GM21390 (cell line): ENCODE measurements at regions not wholly inside any gene's neighbourhood (a gene's known extent, or its start where the extent isn't known, plus 50 kb on each side); places are given as distances from the start of the nearest gene placed in this dataset.

Experiments used
- ATAC-seq: cut with Tn5 transposase; IDR thresholded peaks from one replicate; pipeline ENCODE4 v1.9.1; 2021; ENCODE audit not compliant: unreplicated experiment

DNA sequence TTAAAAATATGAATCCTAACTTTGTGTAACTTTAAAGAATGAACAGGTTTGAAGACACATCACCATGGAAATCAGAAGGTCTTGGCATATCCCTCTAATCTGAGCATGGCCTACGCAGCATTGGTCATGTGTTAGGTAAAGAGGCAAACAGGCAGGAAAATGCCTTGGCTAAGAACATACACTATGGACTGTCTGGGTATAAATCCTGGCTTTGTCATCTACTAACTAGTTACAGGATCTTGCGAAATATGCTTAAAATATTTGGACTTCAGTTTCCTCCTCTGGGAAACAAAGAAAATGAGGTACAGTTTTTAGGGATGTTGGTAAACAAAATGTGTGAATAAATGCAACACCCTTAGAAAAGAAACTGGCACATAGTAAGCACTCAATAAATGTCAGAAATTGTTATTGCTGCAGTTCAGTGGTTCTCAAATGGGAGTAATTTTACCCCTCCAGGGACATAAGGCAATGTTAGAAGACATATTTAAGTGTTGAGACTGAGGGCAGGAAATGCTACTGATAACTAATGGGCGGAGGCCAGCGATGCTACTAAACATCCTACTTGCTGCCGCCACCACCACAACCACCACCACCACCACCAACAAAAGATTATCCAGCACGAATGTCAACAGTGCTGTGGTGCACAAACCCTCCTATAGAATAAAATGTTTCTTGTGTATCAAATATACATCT is 770.8 kb upstream of the SOX9 start:
- no peak for ATAC-seq

GRCh38 chr17:71360301-71360700 is 760.5 kb upstream of the SOX9 start:
- ATAC-seq: no peak

GRCh38 chr17:71361656-71362450 is 759.0 kb upstream of the SOX9 start:
- no peak for ATAC-seq

DNA sequence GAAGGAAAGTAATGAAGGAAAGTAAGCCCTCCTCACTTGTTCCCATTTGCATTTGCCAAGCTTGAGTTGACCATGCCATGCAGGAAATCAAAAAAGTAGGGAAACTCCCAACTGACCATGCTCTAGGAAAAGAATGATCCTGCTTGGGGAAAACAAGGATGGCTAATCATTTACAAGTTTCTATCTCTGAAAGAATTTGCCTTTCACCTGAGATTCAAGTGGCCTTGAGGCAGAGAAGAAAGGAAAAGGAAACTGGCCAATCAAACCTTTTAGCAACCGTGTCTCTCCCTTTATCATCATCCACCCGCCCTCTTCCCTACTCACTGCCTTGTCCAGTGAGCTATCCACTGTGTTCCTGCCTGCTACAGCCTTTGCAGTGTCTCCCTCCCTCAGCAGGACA is 757.2 kb upstream of the SOX9 start:
- ATAC-seq: no peak

DNA sequence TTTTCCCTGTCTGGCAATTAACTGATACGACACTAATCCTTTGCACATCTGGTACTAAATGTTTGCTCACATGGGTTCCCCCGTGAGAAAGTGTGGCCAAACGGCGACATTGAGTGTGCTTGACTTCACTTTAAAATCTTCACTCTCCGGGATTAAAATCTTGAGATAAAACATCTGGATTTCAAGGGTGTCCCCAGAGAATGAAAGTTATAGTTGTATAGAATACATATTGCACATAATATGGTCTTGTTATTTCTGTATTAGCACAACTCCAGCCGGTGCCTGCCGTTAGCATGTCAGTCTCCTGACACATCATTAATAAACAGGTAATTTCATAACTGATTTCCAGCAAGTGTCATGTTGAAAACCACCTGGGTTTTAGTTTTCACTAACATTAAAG is 749.0 kb upstream of the SOX9 start:
- ATAC-seq: no peak

DNA sequence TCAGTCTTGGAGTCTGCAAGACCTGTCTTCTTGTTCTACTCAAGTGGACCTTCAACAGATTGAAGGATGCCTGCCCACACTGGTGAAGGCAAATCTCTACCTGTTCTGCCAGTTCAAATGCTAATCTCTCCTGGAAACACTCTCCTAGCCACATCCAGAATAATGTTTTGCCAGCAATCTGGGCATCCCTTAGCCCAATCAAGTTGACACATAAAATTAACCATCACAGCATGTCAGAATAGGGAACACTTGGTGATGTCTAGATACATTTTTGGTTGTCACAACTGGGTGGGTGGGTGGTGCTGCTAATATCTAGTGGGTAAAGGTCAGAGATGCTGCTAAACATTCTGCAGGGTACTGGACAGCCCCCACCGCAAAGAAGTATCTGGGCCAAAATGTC is 744.9 kb upstream of the SOX9 start:
- no peak for ATAC-seq

DNA sequence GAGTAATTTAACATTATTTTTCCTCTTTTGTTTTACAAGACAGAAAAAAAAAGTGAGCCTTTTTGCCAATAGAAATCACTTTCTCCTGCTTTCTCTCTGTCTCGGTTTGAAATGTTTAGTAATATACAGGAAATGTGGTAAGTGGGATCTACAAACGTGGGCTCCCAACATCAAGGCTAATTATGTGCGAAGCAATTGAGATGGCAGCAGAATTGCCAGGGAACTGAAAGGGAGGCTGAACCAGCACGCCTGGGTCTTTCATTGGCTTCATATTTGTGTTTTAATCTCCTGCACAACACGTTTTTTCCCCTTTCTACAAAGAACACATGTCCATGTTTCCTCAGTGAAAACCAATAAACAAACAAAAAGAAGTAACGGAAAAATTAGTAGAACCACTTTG is 743.9 kb upstream of the SOX9 start:
- ATAC-seq: no peak

DNA sequence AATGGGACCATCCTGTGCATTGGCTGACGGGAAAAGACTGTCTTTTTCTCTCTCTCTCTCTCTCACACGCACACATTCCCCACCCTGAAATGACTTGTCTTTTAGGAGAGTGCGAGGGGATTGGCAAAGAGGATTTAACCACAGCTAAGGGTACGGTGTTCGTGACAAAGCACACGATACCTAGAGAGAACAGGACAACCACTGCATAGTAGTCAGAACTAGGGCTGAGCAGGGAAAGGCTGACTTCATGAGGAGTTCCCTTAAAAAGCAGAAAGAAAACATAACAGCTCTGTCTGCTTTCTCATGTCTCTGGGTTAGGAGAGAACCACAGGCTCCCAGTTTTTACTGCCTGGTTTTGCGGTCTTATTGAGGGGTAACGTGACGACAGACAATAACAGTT is 742.8 kb upstream of the SOX9 start:
- no peak for ATAC-seq

DNA sequence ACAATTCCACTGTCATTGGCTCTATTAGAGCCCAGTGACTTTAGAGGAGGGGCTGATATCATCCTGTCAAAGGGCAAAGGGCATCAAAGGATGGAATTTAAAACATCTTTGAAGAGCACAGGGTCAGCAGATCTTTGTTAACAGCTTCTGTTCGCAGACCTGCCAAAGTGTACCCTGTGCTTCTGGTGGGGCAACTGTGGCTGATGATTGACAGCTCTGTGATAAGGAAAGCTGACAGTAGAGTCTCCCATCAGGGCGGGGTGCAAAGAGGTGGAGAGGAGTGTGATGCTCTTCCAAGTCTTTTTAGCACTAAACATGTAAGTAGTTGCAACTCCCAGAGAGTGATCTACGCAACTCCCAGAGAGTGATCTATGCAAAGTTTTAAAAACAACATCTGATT is 742.1 kb upstream of the SOX9 start:
- no peak for ATAC-seq

DNA sequence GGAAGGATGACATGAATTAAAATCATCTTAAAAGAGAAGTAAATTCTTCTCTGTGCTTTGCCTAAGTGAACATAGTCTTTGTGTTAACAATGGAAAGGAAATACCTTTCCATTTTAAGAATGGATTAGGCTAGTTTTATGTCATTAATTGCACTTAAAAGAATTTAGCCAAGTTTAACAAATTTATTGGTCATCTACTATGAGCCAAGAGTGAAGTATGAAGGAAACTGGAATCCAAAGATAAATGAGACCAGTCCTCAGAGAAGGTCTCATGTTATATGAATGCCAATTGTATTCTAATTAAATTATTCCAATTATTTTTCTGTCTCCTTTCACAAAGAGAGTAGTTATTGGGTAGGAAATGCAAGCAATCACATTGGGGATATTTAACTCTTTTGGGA is 741.3 kb upstream of the SOX9 start:
- no peak for ATAC-seq

GRCh38 chr17:71380535-71380934 is 740.3 kb upstream of the SOX9 start:
- ATAC-seq: no peak

- ATAC-seq: no peak
Observed at GRCh38 chr17:71380936-71381335, 739.9 kb upstream of the SOX9 start.

DNA sequence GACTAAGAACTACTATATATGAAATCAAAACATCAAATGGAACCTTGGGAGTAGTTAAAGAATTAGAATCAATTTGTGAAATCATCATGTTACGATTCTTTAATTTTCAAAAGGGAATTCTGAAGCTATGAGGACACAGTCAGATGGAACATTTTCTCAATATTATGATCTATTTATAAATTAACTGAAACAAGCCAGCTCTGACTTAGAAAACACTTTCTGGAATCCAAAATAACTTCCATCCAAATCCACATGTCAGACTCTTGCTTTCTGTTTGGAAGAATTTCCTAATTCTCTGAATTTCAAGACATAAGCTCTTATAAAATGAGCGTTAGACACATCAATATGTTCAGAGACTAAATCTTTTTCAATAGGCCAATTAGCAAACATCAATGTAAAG is 737.7 kb upstream of the SOX9 start:
- ATAC-seq: no peak

- no peak for ATAC-seq
Observed at GRCh38 chr17:71387456-71387855, 733.4 kb upstream of the SOX9 start.

GRCh38 chr17:71392715-71393567 is 727.9 kb upstream of the SOX9 start:
- no peak for ATAC-seq

DNA sequence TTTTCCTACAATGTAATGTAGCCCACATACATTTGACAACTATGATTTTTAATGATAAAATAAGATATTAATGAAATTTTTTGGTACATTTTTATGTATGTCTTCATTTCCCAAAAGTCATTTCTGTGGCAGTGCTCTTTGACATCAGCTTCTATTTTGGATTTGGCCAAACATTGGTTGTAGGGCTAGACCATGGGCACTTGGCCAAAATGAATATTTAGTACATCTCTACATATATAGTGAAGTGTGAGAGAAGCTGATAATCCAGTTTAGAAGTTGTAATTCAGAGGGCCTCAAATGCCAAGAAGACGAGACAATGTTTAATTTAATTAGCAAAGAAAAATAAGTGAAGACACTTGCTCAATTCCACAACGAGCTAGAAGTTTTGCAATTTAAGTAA is 724.9 kb upstream of the SOX9 start:
- ATAC-seq: no peak

GRCh38 chr17:71396711-71397110 is 724.1 kb upstream of the SOX9 start:
- ATAC-seq: no peak

GRCh38 chr17:71398025-71398424 is 722.8 kb upstream of the SOX9 start:
- ATAC-seq: no peak

- ATAC-seq: no peak
Observed at GRCh38 chr17:71398800-71399219, 722.0 kb upstream of the SOX9 start.

DNA sequence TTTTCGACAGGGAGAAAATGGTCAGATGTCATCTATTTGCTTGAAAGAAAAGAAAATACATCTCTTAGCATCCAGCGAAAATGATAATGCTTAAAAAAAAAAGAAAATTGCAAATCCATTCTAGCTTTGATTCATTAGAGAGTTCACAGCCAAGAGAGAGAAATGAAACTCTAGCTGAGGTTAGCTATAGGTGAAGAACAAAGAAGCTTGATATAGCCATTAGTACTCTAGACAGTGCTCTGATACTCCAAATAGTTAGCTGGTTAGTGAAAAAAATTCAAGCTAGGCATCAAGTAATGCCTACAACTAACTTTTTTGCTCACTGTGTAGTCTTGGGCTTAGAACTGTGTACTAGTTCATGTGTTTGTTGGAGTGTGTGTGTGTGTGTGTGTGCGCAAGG is 721.6 kb upstream of the SOX9 start:
- ATAC-seq: no peak

DNA sequence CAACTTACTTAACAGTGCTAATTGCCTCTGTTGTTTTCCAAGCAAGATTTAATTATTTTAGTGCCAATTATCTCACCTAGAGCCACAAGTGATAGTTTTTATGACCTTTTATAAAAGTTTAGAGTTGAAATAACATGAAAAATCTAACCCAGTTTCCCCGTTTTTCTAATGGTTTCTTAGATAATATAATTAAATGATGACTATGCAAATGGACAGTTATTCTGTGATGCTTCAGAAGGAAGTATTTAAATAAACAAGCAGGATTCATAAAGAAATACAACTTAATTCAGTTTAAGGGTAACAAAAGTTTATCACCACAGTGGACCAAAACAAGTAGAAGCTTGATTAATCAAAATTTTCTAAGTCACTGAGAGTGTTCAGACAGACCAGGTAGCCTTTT is 721.2 kb upstream of the SOX9 start:
- no peak for ATAC-seq

DNA sequence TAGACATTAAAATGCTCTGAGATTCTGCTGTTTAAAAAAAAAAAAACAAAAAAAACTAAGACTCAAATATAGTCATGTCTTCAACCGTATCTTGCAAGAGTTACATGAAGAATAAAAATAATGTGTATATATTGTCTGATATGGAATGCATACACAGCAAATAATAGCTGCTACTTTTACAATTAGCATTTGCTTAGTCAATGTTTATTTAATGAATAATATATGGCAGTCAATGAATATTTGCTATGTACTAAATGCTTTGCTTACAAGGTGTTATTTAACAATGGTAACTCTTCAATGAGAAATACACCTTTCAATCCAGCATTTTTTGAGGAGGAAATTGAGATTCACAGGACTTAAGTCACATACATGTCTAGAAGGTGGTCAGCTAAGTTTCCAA is 718.8 kb upstream of the SOX9 start:
- no peak for ATAC-seq
